ENCODE measurements at regions not wholly inside any gene's neighbourhood (a gene's known extent, or its start where the extent isn't known, plus 50 kb on each side); places are given as distances from the start of the nearest gene placed in this dataset.

DNA sequence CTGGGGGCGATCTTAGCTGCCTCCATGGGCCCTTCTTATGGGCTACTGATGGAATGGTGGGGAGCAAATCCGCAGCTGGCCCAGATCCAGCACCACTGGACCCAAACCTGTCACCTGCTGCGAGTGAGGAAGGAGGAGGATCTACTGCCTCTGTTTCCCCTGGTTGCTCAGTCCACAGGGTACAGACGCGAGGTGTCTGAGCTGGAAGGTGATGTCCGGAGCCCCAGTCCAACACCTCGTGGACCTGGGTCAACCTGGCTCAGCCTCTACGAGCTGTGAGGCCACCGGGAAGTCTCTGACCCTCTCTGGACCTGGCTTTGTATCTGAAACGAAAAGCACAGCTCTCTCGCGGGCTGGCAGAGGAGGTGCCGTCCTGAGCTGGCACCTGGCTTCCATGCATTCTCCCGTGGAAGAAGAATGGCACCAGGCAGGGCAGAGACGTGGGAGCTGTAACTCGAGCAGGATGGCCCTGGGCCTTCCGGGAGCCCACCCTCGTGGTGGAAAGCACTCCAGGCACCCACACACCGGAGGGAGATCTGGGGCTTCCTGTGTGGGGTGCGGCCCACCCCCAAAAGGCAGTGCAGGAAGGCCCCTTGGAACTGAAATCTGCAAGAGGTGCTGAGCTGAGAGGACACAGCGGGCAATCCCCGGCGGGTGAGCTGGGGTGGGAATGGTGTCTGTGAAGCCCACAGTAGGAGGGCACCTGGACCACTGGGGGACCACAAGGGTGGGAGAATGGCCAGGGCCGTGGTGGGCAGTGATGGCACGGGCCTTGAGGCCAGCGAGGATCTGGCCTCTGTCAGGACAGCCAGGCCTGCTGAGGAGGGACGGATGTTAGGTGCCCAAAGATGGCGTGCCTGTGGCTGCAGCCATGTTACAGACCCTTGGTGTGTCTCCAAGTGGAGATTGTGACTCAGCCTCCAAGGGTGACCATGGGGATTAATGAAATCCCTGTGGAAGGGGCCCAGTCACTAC, 133.4 kb downstream of the OLFM1 start:
- TF ChIP-seq, protein P1, sequence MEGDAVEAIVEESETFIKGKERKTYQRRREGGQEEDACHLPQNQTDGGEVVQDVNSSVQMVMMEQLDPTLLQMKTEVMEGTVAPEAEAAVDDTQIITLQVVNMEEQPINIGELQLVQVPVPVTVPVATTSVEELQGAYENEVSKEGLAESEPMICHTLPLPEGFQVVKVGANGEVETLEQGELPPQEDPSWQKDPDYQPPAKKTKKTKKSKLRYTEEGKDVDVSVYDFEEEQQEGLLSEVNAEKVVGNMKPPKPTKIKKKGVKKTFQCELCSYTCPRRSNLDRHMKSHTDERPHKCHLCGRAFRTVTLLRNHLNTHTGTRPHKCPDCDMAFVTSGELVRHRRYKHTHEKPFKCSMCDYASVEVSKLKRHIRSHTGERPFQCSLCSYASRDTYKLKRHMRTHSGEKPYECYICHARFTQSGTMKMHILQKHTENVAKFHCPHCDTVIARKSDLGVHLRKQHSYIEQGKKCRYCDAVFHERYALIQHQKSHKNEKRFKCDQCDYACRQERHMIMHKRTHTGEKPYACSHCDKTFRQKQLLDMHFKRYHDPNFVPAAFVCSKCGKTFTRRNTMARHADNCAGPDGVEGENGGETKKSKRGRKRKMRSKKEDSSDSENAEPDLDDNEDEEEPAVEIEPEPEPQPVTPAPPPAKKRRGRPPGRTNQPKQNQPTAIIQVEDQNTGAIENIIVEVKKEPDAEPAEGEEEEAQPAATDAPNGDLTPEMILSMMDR (conservative IDR thresholded peaks at IDR 0.05; ENCODE audit: low read length) = no peak
- no peak for TF ChIP-seq EZH2phosphoT487 (IDR thresholded peaks at IDR 0.05; ENCODE audit: borderline replicate concordance)

Measured in Loucy (cell line).